Peyer's patch (tissue), 4 donors: ENCODE measurements at regions not wholly inside any gene's neighbourhood (a gene's known extent, or its start where the extent isn't known, plus 50 kb on each side); places are given as distances from the start of the nearest gene placed in this dataset.

Experiments used
- DNase-seq, 3 donors: peaks; one replicate each; pipeline ENCODE4 v3.0.0-alpha.2; 2017 to 2019
- H3K27ac ChIP-seq, 4 donors: fragments of 200-600 bp; sonication (generic); one replicate each; pipeline ENCODE4 v1.5.1; 2016 to 2019
- H3K27me3 ChIP-seq, 2 donors: fragments of 200-600 bp; sonication (generic); one replicate each; pipeline ENCODE4 v1.5.1; 2019
- H3K36me3 ChIP-seq, 3 donors: fragments of 200-600 bp; sonication (generic); one replicate each; pipeline ENCODE4 v1.5.1; 2016 to 2019
- H3K4me1 ChIP-seq, 4 donors: fragments of 200-600 bp; sonication (generic); one replicate each; pipeline ENCODE4 v1.5.1; 2016 to 2019
- H3K4me3 ChIP-seq, 4 donors: fragments of 200-600 bp; sonication (generic); 1 replicate in 3 of 4; 2 replicates in 1 of 4; pipeline ENCODE4 v1.5.1; 2016 to 2019; ENCODE audit warnings: mild to moderate bottlenecking in 1 of 4
- H3K9me3 ChIP-seq, 4 donors: fragments of 200-600 bp; sonication (generic); one replicate each; pipeline ENCODE4 v1.5.1; 2016 to 2019; ENCODE audit warnings: mild to moderate bottlenecking in 1 of 4
- CTCF ChIP-seq, 6 experiments: fragments of 450-650 bp in 4 of 6; fragments of 200-600 bp in 2 of 6; sonication (generic) in 1 of 6; IDR thresholded peaks; one replicate each; pipeline ENCODE4 v1.5.1; 2017 to 2019; ENCODE audit warnings: antibody characterized with exemption in 6 of 6, mild to moderate bottlenecking in 3 of 6, moderate library complexity in 1 of 6
- POLR2A ChIP-seq, 2 donors: fragments of 450-650 bp; IDR thresholded peaks; one replicate each; pipeline ENCODE4 v1.5.1; 2017; ENCODE audit warnings: antibody characterized with exemption in 2 of 2, mild to moderate bottlenecking in 2 of 2, moderate library complexity in 2 of 2

GRCh38 chr16:51376080-51376479 is 225.0 kb upstream of the SALL1 start:
- Histone ChIP-seq H3K27me3 (no peaks in the 10 kb centered on the region), H3K27ac (no peak overlapping the region), H3K36me3 (no peaks in the 10 kb centered on the region), H3K4me1 (no peaks in the 10 kb centered on the region), H3K9me3 (no peaks in the 10 kb centered on the region), H3K4me3 (no peak overlapping the region)
- no peak for DNase-seq
- TF ChIP-seq POLR2A (IDR thresholded peaks at IDR 0.05) (no peak), CTCF (IDR thresholded peaks at IDR 0.05) (no peak)

- Histone ChIP-seq H3K27me3 (no peaks in the 10 kb centered on the region), H3K9me3 (no peaks in the 10 kb centered on the region), H3K4me1 (no peaks in the 10 kb centered on the region), H3K36me3 (no peaks in the 10 kb centered on the region), H3K27ac (no peak overlapping the region), H3K4me3 (no peak overlapping the region)
- DNase-seq, result no peak
- no peak for TF ChIP-seq CTCF (IDR thresholded peaks at IDR 0.05)
- no peak for TF ChIP-seq POLR2A (IDR thresholded peaks at IDR 0.05)
Measured at GRCh38 chr16:51374790-51375189, 223.7 kb upstream of the SALL1 start.

GRCh38 chr16:51374346-51374745 is 223.3 kb upstream of the SALL1 start:
- Histone ChIP-seq H3K4me1 (no peaks in the 10 kb centered on the region), H3K4me3 (no peak overlapping the region), H3K36me3 (no peaks in the 10 kb centered on the region), H3K9me3 (no peaks in the 10 kb centered on the region), H3K27ac (no peak overlapping the region), H3K27me3 (no peaks in the 10 kb centered on the region)
- no peak for DNase-seq
- TF ChIP-seq POLR2A (IDR thresholded peaks at IDR 0.05) (no peak), CTCF (IDR thresholded peaks at IDR 0.05) (no peak)

GRCh38 chr16:51365715-51366114 is 214.6 kb upstream of the SALL1 start:
- H3K27me3 ChIP-seq, result no peaks in the 10 kb centered on the region
- H3K36me3 ChIP-seq, result no peaks in the 10 kb centered on the region
- no peaks in the 10 kb centered on the region for H3K4me1 ChIP-seq
- no peaks in the 10 kb centered on the region for H3K9me3 ChIP-seq
- TF ChIP-seq CTCF (IDR thresholded peaks at IDR 0.05) (no peak), POLR2A (IDR thresholded peaks at IDR 0.05) (no peak)
- no peak for DNase-seq
- no peak overlapping the region for H3K27ac ChIP-seq
- no peak overlapping the region for H3K4me3 ChIP-seq

- Histone ChIP-seq H3K9me3 (no peaks in the 10 kb centered on the region), H3K4me1 (no peaks in the 10 kb centered on the region), H3K27me3 (no peaks in the 10 kb centered on the region), H3K27ac (no peak overlapping the region), H3K36me3 (no peaks in the 10 kb centered on the region), H3K4me3 (no peak overlapping the region)
- TF ChIP-seq POLR2A (IDR thresholded peaks at IDR 0.05) (no peak), CTCF (IDR thresholded peaks at IDR 0.05) (no peak)
- DNase-seq, result no peak
Measured at GRCh38 chr16:51359141-51359955, 208.3 kb upstream of the SALL1 start.
